GM19452 (cell line): ENCODE measurements at regions not wholly inside any gene's neighbourhood (a gene's known extent, or its start where the extent isn't known, plus 50 kb on each side); places are given as distances from the start of the nearest gene placed in this dataset.

Experiments
- ATAC-seq: cut with Tn5 transposase; IDR thresholded peaks from one replicate; pipeline ENCODE4 v1.9.1; 2021; ENCODE audit not compliant: unreplicated experiment

DNA sequence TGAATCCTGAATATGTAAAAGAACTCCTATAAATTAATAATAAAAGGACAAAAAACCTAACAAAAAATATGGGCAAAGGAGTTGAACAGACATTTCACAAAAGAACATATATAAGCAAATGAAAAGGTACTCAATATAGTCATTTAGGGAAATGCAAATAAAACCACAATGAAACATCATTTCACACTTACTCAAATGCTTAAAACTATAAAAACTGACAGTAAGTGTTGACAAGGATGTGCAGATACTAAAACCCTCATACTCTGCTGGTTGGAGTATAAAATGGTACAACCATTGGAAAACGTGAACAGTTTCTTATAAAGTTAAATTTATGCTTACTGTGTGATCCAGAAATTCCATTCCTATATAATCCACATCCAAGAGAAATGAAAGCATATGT is 247.1 kb downstream of the GXYLT1 start:
- ATAC-seq, result no peak

DNA sequence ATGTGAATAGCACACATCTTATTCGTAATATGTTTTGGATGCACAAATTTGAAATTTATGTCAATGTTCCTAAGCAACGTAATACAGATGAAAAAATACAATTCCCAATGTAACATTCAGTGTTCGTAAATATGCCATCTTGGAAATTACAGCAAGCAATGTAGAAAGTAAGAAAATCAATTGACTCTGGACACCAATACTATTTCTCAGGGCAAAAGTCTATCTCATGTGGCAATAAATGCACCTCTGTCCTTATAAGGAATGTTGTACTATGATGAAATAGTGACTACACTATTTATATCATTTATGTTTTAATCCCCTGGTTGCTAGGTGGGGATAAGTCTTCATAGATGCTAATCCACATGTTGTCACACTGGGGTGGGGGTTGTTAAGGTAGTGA is 251.2 kb downstream of the GXYLT1 start:
- no peak for ATAC-seq

DNA sequence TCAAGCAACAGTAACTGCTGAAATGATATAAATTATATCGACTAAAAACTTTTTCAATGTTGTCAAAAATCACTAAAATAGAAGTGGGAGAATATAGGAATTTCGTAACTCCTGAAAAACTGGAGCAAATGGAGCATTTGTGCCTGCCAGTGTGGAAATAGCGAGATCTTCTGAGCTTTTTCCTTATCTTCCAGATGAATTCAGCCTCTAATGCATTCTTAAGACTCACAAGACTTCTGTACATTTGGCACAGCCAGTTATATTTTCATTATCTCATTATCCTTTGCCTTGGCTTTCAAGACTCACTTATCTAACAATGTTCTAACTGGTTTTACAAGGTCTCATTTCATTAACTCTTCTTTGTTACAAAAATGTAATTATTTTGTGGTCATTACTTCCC is 252.4 kb downstream of the GXYLT1 start:
- ATAC-seq, result no peak

DNA sequence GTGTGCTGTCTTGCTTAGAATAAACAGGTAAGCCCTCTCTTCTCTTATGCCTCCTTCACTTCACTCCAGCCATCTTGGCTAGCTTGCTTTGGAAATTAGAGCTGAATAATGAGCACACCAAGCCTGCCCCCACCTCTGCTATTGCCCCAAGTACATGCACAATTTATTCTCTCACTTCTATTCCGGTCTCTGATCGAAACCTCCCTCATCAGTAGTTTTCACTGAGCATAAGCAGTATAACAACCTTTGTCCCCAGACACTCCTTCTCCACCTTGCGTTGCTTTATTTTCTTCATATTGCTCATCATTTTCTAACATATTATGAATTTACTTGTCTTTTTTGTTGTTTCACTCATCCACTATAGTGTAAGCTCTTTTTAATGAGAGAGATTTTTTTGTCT is 253.4 kb downstream of the GXYLT1 start:
- ATAC-seq, result no peak

DNA sequence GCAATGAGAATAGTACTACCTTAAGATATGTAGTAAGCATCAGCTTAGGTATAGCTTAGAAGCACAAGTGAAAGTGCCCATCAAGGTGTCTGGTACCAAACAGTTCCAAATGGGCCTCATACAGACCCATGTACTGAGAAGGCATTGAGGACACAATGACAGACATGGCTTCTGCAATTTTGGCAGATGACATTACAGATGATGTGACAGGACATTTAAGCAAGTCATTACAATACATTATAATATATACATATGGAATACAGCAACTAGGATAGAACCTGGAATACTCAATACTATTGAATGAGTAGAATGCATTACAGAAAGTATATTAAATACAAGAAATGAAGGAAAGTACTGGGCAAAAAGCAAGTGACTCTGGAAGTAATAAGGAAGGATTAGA is 256.4 kb downstream of the GXYLT1 start:
- no peak for ATAC-seq

DNA sequence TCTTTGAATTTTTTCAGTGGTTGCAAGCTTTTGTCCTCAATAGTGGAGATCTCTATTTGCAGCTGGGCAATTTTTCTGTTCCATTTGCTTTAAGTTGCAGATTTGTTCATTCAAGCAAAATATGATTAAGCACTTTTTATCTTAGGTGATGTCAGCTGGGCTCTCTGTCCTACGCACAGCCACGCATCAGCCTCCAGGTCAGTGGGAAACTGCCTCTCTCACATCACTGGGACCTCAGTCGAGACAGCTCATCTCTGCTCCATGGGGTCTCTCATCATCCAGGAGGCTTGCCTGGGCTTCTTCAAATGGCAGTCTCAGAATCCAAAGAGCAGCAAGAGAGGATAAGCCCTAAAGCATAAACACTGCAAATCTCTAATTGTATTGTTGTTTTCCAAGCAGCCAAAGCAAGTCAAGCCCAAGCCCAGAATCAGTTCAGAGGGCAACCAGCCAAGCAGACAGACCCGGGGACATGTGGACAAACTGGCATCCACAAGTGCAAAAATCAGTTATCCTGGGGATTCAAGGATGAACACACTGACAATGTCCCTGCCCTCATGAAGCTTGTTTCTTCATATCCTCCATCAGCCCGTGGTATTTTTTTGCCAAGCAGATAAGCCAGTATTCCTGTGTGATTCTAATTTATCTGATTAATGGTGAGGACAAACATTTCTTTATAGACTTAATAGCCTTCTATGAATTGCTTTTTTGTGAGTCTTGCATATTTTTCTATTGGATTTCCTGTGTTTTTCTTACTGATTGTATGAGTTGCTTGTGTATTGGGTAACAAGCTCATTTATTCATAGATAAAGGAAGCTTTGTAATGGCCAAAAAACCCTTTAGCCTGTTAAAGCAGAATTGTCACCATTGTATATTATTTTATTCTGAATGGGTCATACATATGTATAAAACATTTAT is 262.5 kb downstream of the GXYLT1 start:
- ATAC-seq, result no peak

DNA sequence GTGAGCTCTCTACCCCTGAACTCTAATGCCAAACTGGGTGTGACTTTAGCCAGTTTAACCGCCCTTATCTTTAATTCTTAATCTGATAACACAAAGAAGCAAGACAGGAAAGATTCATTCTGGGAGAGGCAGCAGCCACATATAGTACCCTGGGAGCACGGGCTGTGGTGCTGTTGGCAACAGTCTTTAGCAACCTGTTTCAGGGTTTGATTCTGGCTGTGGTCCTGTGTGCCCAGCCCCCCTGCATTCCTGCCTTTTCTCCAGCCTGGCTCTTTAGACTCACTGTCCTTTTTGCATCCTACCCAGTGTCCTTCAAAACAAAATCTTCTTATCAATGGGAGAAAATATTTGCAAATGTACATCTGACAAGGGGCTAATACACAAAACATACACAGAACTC is 275.2 kb downstream of the GXYLT1 start:
- no peak for ATAC-seq

DNA sequence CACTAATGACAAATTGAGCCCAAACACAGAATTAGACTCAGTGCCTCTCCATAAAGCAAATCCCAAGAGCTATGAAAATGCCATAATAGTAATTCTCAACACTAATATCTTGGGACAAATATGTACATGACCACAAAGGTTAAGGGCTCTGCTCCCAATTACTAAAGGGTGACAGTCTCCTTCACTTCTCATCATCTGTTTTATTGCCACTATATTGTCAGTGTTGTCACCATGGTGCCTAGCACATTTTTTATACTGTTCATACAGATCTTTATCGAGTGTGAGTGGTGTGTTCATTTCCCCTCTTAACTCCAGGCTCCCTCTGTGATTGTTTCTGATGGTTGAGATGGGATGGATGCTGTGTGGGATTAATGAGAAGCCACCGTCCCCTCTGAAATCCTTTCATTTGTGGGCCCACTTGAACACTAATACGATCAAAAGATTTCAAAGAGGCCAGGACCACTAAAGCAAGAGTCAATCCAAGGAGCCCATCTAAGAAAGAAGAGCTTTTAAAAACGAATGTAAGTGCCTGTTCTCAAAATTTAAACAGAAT is 277.7 kb downstream of the GXYLT1 start:
- ATAC-seq, result no peak

DNA sequence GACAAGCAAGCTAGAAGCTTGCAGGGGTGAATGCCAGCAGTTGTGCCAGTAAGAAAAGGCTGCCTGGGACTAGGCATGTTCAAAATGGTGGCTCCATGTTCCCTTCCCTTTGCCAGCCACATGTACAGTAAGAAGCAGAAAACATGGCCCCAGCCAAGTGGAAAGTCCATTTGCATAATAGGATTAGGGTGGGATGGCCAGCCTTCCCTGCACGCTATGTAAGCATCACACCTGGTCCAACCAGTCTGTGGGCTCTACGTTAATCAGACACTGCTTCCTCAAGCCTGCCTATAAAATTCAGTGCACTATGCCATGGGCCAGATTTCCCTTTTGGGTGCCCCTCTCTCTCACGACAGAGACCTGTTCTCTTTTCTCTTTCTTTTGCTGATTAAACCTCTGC is 288.4 kb downstream of the GXYLT1 start:
- no peak for ATAC-seq

DNA sequence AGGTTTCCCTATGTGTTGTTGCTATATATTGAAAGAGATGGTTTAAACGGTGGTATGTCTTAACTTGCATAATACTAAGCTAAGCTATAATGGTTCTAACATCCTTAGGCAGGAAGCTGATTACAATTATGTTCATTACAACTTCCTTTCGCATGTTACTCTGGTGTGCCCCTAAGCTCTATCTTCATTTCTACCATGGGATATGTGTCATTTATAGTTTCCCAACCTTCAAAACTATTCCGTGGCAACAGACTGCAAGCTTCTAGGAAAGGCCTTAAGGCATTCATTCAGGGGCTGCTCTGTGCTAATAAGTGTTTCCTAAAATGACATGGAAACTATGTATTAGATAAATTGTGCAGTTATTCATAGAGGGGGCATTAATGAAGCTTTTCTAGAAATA is 294.6 kb downstream of the GXYLT1 start:
- ATAC-seq, result no peak

DNA sequence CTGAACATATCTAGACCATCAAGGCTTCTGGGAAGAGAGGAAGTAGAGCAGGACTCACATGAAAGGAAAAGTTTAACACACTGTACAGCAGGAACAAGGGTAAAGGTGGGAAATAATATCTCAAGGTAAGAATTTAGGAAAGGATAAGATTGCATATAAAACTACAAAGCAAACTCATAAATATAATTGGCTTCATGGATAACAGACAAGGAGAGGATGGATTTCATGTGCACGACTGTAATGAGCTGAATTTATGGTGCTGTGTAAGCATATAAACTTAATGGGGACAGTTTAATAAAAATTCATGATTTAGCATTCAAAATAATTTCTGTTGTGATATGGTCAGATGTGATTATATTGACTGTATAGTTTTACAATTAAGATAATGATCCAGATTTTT is 298.0 kb downstream of the GXYLT1 start:
- no peak for ATAC-seq

DNA sequence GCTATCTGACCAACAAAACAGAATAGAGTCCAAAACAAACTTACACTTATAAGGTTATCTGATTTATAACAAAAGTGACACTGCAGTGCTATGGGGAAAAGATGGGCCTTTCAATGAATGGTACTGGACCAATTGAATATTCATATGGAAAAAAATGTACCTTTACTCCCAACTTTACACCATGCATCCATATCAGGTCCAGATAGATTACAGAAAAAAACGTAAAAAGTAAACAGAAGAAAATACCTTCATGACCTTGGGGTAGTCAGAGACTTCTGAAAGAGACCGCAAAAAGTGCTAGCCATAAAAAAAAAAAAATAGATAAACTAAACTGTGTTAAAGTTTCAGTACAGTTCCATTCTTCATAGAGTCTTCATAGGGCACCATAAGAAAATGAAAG is 308.3 kb downstream of the GXYLT1 start:
- no peak for ATAC-seq

DNA sequence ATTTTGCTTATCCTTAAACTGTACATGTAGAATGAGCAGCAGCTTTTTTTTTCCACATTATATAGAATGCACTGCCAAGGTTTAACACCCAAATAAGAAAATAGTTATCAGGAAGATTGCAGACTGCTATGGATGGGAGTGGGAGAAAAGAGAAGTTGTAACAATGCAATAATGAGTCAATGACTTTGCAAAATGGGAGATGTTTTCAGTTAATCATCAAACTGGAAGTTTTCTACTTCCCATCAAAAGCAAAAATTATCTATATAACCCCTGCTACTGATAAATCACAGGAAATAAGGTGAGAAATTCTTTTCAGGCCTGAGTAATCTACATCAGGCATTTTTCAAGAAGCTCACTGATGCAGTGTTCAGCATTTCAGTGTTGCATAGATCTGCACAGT is 309.1 kb downstream of the GXYLT1 start:
- ATAC-seq, result no peak

DNA sequence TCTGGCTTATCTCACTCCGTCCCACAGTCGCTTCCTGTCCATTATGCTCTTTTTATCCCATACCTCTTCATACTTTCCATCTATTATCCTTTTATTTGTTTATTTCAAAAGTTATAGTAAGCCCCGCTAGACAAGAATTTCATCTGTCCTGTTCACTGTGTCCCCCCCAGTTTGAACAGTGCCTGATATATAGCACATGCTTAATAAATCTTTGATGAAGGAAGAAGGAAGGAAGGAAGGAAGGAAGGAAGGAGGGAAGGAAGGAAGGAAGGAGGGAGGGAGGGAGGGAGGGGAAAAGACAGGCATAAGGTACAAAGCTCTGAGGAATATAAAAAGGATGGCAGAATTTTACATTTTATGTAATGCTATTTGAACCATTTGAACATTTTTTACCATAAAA is 324.7 kb downstream of the GXYLT1 start:
- no peak for ATAC-seq

DNA sequence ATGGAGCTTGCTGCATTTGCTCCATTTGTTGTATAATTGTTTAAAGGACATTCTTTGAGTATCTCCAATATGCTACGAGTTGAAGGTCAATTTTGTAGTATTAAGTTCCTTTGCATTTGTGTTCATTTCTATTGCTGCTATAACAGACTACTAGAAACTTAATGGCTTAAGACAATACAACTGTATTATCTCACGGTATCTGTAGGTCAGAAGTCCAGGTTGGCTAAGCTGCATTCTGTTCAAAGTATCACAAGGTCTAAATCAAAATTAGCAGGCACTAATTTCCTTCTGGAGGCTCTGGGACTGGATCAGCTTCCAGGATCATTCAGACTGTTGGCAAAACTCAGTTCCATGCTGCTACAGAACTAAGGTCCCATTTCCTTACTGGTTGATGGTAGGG is 340.6 kb downstream of the GXYLT1 start:
- no peak for ATAC-seq

DNA sequence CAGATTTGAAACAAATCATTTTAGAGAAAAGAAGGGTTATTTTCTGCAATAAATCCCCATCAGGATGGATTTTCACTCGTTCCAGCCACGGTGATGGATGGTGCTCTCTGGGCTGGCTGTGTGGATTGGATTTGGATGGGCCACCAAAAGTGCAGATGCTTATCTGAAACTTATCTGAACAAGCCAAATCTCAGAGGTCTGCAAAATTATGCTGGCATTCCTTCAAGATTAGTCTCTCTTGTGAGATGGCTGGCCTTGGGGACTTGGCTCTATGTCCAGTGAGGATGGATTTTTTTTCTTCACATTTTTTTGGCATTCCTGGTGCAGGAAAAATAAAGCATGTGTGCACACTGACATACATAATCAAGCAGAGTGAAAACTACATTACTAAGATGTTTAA is 341.9 kb downstream of the GXYLT1 start:
- no peak for ATAC-seq

DNA sequence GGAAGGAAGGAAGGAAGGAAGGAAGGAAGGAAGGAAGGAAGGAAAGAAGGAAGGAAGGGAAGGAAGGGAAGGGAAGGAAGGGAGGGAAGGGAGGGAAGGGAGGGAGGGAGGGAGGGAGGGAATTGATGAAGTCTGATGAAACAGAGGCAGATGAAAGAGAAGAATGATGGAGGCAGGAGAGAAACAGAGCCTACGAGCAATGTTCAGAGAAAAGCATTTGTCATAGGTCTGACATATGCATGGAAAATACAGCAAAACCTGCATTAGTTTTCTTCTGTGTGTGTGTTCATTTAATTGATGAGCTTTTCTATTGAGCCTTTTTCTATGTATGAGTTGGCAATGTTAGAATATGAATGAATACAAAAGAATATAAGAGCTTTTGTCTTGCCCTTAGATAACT is 343.4 kb downstream of the GXYLT1 start:
- no peak for ATAC-seq

DNA sequence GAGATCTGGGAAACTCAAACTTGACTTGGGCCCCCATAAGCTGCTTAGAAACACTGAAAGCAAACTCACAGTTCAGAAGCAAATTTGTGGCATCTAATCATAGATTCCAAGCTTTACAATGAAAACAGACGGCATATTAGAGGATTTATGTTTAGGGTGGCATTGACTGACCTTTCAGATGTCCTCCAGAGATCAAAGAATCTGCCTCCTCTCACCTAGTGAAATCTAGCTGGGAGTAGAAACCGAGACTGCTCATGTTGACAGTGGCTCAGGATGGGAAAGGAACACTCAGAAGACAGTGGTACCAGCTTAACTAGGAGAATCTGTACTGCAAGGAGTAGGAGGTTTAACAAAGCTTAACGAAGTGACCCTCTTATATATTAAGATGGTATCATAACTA is 345.0 kb downstream of the GXYLT1 start:
- no peak for ATAC-seq

DNA sequence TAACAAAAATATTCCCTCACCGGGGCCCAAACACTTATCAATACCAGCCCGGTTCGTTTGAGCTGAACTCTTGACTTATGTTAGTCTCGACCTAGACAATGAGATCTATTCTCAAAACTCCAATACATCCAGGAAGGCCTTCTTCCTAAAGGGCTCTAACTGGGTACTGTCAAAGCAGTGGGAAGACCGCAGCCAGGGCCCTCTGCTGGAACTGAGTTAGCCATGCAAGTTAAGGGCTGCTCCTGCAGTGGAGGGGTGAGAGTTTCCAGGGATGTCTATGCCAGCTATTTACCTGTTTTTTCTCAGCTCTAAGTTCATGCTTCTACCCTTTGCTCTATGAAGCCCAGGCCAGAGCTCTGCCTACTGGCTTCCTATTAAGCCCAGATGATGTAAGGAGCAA is 348.8 kb downstream of the GXYLT1 start:
- no peak for ATAC-seq

DNA sequence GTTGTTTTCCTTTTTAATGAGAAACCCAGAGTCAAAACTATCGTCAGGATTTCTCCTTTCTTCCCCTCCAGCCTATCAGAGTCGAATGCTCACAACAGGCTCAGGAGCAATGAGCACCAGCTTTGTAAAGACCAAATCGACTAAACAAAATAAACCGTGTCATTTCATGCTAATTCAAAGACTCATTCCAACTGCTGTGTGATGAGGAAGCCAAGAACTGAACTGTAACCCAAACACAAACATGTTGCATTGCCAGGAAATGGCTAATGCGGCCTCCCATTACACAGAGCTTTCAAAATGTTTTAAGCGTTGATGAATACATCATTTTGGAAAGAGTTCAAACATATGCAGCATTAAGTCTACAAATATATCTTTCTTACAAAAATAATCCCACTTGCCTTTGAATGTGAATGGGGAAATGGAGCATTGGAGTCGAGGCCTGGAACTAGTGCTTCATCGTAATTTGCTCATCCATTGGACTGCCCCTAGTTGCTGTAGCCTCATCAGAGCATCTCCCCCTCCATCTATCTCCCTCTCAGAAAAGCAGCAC is 349.5 kb downstream of the GXYLT1 start:
- ATAC-seq, result no peak

DNA sequence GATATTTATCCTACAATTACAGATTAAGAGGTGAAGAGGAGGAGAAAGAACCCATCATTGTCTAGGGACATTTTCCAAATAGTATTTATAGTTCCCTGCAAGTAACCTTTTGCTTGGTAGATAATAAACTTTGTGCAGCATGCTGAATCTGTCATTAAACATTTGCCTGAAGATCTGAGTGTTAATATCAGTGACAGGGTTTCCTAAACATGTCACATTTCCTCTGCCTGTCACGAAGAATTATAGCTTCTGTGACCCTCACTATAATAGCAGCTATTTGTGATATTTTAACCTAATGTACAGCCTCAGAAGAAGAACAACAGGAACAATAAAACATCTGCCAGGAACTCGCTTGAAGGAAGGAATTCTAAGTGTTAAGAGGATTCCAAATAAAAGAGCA is 350.3 kb downstream of the GXYLT1 start:
- no peak for ATAC-seq

DNA sequence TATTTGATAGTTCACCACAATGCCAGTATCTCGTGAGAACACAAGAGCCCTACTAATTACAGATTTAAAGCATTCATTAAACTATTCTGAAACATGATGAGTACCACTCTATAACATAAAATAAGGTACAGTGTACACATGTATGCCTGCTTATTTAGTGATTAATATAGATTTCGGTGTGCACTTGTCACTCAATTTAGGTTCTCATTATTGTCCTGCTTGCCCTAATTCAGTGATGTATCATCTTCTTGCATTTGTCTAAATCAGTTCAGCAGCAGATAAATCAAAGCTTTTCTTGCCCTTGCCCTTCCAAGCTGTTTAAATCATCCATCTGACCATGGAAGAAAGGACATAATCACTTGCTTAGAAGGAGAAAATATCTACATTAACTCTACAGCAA is 359.7 kb downstream of the GXYLT1 start:
- ATAC-seq, result no peak

DNA sequence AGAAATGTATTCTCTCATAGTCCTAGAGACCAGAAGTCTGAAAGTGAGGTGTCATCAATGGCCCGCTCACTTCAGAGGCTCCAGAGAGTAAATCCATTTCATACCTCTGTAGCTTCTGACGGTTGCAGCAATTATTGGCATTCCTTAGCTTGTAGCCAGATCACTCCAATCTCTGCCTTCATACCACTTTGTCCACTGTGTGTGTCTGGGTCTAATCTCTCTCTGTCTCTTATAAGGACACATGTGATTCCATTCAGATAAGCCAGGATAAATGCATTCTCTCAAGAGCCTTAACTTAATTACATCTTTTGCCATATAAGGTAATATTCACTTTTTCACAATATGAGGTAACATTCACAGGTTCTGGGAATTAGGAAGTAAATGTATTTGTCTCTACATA is 365.7 kb downstream of the GXYLT1 start:
- no peak for ATAC-seq
